ENCODE measurements at regions not wholly inside any gene's neighbourhood (a gene's known extent, or its start where the extent isn't known, plus 50 kb on each side); places are given as distances from the start of the nearest gene placed in this dataset.

GRCh38 chr3:159538507-159538906 lies 450.1 kb upstream of the IL12A start:
- H3K27me3 Mint-ChIP-seq (ENCODE audit: low read depth), result no peaks in the 10 kb centered on the region
- no peak overlapping the region for H3K4me3 Mint-ChIP-seq
- no peak overlapping the region for H3K27ac Mint-ChIP-seq
- CTCF ChIA-PET, result no interaction called here
- no peaks in the 10 kb centered on the region for H3K36me3 Mint-ChIP-seq (ENCODE audit: low read depth)
- H3K9me3 Mint-ChIP-seq, result no peaks in the 10 kb centered on the region
- DNase-seq, result no peak
- intact Hi-C loops (cut with micrococcal nuclease), result no loop called here
- H3K4me1 Mint-ChIP-seq (ENCODE audit: low read depth), result no peaks in the 10 kb centered on the region

- H3K9me3 Mint-ChIP-seq, result no peaks in the 10 kb centered on the region
- DNase-seq, result no peak
- no peak overlapping the region for H3K27ac Mint-ChIP-seq
- H3K27me3 Mint-ChIP-seq (ENCODE audit: low read depth), result no peaks in the 10 kb centered on the region
- no peak overlapping the region for H3K4me3 Mint-ChIP-seq
- CTCF ChIA-PET, result interaction anchor here (0.6 kb wide), 1 partner anchor 710 kb away, joined by 3 read pairs; no protein-coding TSS in a partner anchor
- H3K4me1 Mint-ChIP-seq (ENCODE audit: low read depth), result no peaks in the 10 kb centered on the region
- intact Hi-C loops (cut with micrococcal nuclease), result no loop called here
- no peaks in the 10 kb centered on the region for H3K36me3 Mint-ChIP-seq (ENCODE audit: low read depth)
These were observed 447.6 kb upstream of the IL12A start for GRCh38 chr3:159540882-159541495.

GRCh38 chr3:159548675-159549335 lies 439.8 kb upstream of the IL12A start:
- CTCF ChIA-PET, result no interaction called here
- DNase-seq, result no peak
- Mint-ChIP-seq H3K36me3 (ENCODE audit: low read depth) (no peaks in the 10 kb centered on the region), H3K4me3 (no peak overlapping the region), H3K27ac (no peak overlapping the region), H3K9me3 (peaks cover 7% of the 10 kb centered on the region), H3K4me1 (ENCODE audit: low read depth) (no peaks in the 10 kb centered on the region), H3K27me3 (ENCODE audit: low read depth) (no peaks in the 10 kb centered on the region)
- intact Hi-C loops (cut with micrococcal nuclease), result no loop called here

DNA sequence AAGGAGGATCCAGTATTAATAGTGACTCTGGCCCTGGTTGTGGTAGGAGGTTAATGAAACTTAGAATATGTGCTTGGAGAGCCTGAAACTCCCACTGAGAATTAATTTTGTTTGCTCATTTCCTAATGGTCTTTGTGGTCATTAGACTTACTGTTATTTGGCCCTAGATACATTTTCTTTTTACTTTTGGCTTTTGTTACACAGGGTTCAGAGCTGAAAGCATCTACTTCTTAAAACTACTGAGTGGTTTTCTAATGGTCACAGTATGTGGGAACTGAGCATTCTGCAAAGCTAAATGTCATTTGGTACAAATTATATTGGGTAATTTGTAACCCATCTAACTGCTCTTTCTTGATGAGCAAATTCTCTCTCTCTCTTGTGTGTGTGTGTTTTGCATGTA lies 433.4 kb upstream of the IL12A start:
- H3K4me3 Mint-ChIP-seq, result no peak overlapping the region
- intact Hi-C loops (cut with micrococcal nuclease), result no loop called here
- CTCF ChIA-PET, result no interaction called here
- no peak for DNase-seq
- H3K36me3 Mint-ChIP-seq (ENCODE audit: low read depth), result no peaks in the 10 kb centered on the region
- H3K4me1 Mint-ChIP-seq (ENCODE audit: low read depth), result no peaks in the 10 kb centered on the region
- no peak overlapping the region for H3K27ac Mint-ChIP-seq
- H3K9me3 Mint-ChIP-seq, result no peaks in the 10 kb centered on the region
- H3K27me3 Mint-ChIP-seq (ENCODE audit: low read depth), result no peaks in the 10 kb centered on the region

DNA sequence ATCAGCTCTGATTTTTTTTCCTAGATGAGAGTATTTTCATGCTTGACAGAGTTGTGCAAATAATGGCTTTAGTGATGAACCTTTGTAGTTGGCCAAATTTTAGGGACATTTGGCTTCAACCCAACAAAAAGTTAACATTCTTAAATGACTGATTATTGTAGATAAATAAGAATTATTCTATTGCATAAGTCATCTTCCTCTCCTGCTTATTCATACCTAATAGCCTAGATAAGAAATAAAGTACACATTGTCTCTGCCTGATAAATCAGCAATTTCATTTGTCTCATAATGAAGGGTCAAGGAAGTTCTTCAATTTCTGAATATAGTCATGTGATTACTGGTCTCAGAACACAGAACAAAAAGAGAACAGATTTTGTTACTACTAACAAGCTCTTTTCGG lies 428.9 kb upstream of the IL12A start:
- DNase-seq, result no peak
- intact Hi-C loops (cut with micrococcal nuclease), result no loop called here
- Mint-ChIP-seq H3K27ac (no peak overlapping the region), H3K36me3 (ENCODE audit: low read depth) (no peaks in the 10 kb centered on the region), H3K27me3 (ENCODE audit: low read depth) (no peaks in the 10 kb centered on the region), H3K9me3 (no peaks in the 10 kb centered on the region), H3K4me3 (no peak overlapping the region), H3K4me1 (ENCODE audit: low read depth) (no peaks in the 10 kb centered on the region)
- CTCF ChIA-PET, result no interaction called here

DNA sequence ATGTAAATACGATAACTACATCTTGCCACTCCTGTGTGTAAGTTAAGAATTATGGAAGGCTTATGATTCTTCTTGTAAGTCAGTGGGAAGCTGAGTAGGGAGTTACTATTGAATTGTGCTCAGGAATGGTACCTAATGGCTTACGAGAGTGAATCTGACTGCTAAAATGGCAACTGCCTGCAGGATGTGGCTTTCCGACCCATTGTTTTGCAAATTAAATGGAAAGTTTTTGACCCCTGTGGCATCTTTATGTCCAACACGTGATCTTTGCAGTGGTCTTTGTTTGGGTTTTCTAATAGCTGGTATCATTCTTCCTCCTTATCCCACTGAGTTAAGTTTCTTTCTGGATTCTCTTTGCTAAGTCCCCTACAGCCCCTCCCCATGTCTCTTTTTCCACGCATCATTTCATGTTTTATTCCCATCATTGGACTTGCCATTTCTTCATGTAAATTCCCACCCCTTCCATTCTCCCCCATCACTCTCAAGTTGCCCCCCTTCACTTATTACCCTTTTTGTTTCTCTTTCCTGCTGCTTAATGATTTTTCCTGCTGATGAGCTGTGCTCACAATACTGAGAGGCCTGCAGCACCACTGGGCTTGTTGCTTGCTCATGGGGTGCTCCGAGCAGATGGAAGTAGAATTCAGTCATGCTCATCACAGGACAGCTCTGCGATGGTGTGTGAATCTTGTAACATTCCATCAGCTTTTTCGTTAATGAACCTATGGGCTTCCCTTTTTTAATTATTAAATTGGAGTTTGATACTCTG lies 428.2 kb upstream of the IL12A start:
- CTCF ChIA-PET, result no interaction called here
- intact Hi-C loops (cut with micrococcal nuclease), result no loop called here
- no peak overlapping the region for H3K27ac Mint-ChIP-seq
- H3K4me3 Mint-ChIP-seq, result no peak overlapping the region
- no peaks in the 10 kb centered on the region for H3K27me3 Mint-ChIP-seq (ENCODE audit: low read depth)
- no peak for DNase-seq
- no peaks in the 10 kb centered on the region for H3K9me3 Mint-ChIP-seq
- no peaks in the 10 kb centered on the region for H3K4me1 Mint-ChIP-seq (ENCODE audit: low read depth)
- no peaks in the 10 kb centered on the region for H3K36me3 Mint-ChIP-seq (ENCODE audit: low read depth)

DNA sequence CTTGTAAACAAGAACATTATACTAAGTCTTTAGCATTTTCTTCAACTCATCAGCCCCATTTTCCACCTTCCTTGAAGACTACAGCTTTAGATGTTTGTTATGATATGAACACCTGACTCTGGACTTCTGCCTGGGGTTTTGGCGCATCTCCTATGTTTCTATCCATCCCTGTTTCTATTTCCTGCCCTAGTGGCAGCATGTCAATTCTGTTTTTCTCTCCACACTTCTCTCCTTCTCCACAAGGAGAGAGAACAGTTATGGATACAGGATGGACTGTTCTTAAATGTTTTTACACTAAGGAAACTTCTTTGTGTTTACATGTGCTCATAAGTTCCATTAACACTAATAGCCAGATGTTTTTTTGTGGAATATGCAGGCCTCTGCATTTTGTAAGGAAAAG lies 423.3 kb upstream of the IL12A start:
- no peaks in the 10 kb centered on the region for H3K4me1 Mint-ChIP-seq (ENCODE audit: low read depth)
- H3K36me3 Mint-ChIP-seq (ENCODE audit: low read depth), result no peaks in the 10 kb centered on the region
- H3K9me3 Mint-ChIP-seq, result peaks cover 3% of the 10 kb centered on the region
- no peak for DNase-seq
- H3K4me3 Mint-ChIP-seq, result no peak overlapping the region
- H3K27me3 Mint-ChIP-seq (ENCODE audit: low read depth), result no peaks in the 10 kb centered on the region
- intact Hi-C loops (cut with micrococcal nuclease), result no loop called here
- CTCF ChIA-PET, result no interaction called here
- no peak overlapping the region for H3K27ac Mint-ChIP-seq

DNA sequence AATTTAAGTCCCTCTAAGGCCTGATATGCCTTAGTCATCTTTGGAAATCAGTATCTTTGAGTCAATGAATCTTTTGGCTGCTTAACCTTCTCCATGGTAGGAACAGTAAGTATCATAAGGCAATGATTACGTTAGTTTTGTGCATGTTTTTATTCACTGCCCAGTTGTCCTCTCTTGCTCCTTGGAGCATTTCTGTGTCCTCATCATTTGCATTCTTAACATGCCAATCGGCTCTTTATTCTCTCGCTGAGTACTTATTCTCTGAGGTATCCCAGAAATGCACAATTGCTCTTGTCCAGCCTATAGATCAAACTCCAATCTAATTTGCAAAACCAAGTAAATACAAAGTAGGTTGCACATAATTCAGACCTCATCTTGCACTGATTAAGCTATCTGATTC lies 405.0 kb upstream of the IL12A start:
- DNase-seq, result no peak
- Mint-ChIP-seq H3K4me1 (ENCODE audit: low read depth) (no peaks in the 10 kb centered on the region), H3K36me3 (ENCODE audit: low read depth) (no peaks in the 10 kb centered on the region), H3K27me3 (ENCODE audit: low read depth) (no peaks in the 10 kb centered on the region), H3K4me3 (no peak overlapping the region), H3K27ac (no peak overlapping the region), H3K9me3 (peaks cover 3% of the 10 kb centered on the region)
- intact Hi-C loops (cut with micrococcal nuclease), result no loop called here
- CTCF ChIA-PET, result no interaction called here

DNA sequence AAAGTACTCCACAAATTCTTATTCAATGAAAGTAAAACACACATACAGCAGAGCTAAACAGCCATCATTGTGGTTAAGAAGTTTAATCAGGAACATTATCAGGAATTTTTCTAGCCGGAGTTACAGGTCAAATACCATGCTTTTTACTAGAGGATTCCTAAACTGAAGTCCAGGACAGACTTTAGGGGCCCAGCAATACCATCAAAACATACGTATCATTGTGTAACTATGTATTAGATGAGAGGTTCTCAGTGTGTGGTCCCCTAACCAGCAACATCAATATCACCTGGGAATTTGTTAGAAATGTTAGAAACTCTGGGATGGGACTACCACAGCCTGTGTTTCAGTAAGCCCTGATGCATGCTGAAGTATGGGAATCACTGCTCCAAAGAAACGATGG lies 404.2 kb upstream of the IL12A start:
- Mint-ChIP-seq H3K4me1 (ENCODE audit: low read depth) (no peaks in the 10 kb centered on the region), H3K36me3 (ENCODE audit: low read depth) (no peaks in the 10 kb centered on the region), H3K27ac (no peak overlapping the region), H3K27me3 (ENCODE audit: low read depth) (no peaks in the 10 kb centered on the region), H3K4me3 (no peak overlapping the region), H3K9me3 (peaks cover 3% of the 10 kb centered on the region)
- CTCF ChIA-PET, result no interaction called here
- intact Hi-C loops (cut with micrococcal nuclease), result no loop called here
- no peak for DNase-seq

DNA sequence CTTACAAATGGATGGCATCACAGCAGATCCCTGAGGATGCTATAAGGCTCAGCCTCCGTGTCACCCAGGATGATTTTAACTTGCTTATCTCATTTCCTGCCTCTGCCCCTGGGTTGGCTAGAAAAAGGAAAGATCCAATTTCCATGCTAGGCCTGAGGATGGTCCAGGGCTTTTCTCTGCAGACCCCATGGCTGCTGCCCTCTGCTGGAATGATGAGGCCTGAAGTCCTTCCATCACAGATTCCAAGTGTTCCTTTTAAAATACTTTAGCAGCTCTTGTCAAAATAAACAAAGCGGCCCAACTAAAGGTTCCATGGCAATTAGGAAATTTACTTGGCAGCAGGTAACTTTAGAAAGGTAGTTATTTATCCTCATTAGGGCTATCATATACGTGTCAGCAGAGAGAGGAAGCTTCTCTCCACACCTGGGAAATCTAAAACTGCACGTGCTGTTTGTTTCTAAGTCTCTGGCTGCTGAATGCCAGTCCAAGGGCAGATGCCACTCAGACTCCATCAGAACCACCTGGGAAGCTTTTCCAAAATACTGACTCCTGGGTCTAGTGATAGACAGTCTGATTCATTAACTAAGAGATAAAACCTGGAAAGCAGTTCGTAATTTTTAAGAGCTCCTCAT lies 401.9 kb upstream of the IL12A start:
- no peak overlapping the region for H3K4me3 Mint-ChIP-seq
- intact Hi-C loops (cut with micrococcal nuclease), result no loop called here

GRCh38 chr3:159593927-159594605 lies 394.6 kb upstream of the IL12A start:
- H3K9me3 Mint-ChIP-seq, result peaks cover 4% of the 10 kb centered on the region
- H3K27ac Mint-ChIP-seq, result no peak overlapping the region
- H3K27me3 Mint-ChIP-seq (ENCODE audit: low read depth), result peaks cover 3% of the 10 kb centered on the region

More for the DNA sequence above, 401.9 kb upstream of the IL12A start:
- CTCF ChIA-PET, result no interaction called here
- Mint-ChIP-seq H3K4me1 (ENCODE audit: low read depth) (no peaks in the 10 kb centered on the region), H3K27me3 (ENCODE audit: low read depth) (no peaks in the 10 kb centered on the region), H3K27ac (no peak overlapping the region), H3K9me3 (peaks cover 3% of the 10 kb centered on the region), H3K36me3 (ENCODE audit: low read depth) (no peaks in the 10 kb centered on the region)
- DNase-seq, result no peak

GRCh38 chr3:159600291-159600690 lies 388.3 kb upstream of the IL12A start:
- Mint-ChIP-seq H3K27ac (no peak overlapping the region), H3K4me3 (no peak overlapping the region), H3K36me3 (ENCODE audit: low read depth) (no peaks in the 10 kb centered on the region), H3K9me3 (peaks cover 20% of the 10 kb centered on the region), H3K4me1 (ENCODE audit: low read depth) (no peaks in the 10 kb centered on the region), H3K27me3 (ENCODE audit: low read depth) (no peaks in the 10 kb centered on the region)
- intact Hi-C loops (cut with micrococcal nuclease), result no loop called here
- CTCF ChIA-PET, result no interaction called here
- no peak for DNase-seq

More at GRCh38 chr3:159593927-159594605, 394.6 kb upstream of the IL12A start:
- Mint-ChIP-seq H3K4me1 (ENCODE audit: low read depth) (no peaks in the 10 kb centered on the region), H3K4me3 (no peak overlapping the region), H3K36me3 (ENCODE audit: low read depth) (no peaks in the 10 kb centered on the region)
- intact Hi-C loops (cut with micrococcal nuclease), result no loop called here
- DNase-seq, result no peak
- CTCF ChIA-PET, result interaction anchor here (0.5 kb wide), 1 partner anchor 74 kb away, joined by 3 read pairs; no protein-coding TSS in a partner anchor
